ENCODE measurements at regions not wholly inside any gene's neighbourhood (a gene's known extent, or its start where the extent isn't known, plus 50 kb on each side); places are given as distances from the start of the nearest gene placed in this dataset.

DNA sequence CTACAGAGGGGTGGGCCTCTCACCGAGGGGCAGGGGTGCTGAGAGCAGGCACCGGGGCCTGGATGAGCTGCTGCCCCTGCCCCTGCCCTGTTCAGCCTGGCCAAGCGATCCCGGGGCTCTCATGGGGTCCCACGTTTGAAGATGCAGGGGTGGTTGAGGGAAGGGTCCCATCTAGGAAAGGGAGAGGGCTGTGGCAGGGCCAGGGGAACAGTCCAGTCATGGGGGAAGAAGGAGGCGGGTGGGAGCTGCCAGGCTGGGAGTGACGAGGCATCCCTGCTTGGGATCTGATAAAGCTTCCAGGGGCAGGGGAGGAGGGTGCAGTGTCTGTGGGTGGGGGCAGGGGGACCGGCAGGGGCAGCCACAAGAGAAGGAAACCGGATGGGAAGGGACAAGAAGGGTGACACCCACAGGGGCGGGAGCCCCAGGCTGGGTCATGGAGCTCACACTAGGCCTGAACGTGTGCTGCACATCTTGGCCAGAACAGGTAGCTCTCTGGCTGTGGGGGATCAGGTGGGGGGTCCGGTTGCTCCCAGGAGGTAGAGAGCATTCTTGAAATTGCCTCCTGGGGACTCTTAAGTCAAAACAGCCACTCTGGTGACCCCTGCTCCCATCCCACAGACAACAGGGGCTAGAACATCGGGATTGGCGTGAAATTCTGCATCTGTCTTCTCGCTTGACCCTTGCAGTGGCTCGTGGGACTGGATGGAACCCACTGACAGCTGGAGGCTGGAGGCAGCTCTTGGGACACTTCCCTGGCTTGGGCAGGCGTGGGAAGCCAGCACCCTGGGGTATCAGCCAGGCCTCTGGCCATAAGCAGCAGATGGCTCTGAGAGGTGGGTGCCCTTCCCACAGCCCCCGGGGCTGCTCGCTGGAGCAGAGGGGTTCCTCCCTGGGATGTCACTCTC is 58.0 kb upstream of the GATA5 start:
- TF ChIP-seq POLR2A (IDR thresholded peaks at IDR 0.05) (no peak), POLR2AphosphoS5 (IDR thresholded peaks at IDR 0.05) (no peak)
- TF ChIP-seq, protein P1, sequence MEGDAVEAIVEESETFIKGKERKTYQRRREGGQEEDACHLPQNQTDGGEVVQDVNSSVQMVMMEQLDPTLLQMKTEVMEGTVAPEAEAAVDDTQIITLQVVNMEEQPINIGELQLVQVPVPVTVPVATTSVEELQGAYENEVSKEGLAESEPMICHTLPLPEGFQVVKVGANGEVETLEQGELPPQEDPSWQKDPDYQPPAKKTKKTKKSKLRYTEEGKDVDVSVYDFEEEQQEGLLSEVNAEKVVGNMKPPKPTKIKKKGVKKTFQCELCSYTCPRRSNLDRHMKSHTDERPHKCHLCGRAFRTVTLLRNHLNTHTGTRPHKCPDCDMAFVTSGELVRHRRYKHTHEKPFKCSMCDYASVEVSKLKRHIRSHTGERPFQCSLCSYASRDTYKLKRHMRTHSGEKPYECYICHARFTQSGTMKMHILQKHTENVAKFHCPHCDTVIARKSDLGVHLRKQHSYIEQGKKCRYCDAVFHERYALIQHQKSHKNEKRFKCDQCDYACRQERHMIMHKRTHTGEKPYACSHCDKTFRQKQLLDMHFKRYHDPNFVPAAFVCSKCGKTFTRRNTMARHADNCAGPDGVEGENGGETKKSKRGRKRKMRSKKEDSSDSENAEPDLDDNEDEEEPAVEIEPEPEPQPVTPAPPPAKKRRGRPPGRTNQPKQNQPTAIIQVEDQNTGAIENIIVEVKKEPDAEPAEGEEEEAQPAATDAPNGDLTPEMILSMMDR (IDR thresholded peaks at IDR 0.05): no peak

Measured in prostate gland (tissue), 2 donors.